ENCODE measurements at regions not wholly inside any gene's neighbourhood (a gene's known extent, or its start where the extent isn't known, plus 50 kb on each side); places are given as distances from the start of the nearest gene placed in this dataset.

DNA sequence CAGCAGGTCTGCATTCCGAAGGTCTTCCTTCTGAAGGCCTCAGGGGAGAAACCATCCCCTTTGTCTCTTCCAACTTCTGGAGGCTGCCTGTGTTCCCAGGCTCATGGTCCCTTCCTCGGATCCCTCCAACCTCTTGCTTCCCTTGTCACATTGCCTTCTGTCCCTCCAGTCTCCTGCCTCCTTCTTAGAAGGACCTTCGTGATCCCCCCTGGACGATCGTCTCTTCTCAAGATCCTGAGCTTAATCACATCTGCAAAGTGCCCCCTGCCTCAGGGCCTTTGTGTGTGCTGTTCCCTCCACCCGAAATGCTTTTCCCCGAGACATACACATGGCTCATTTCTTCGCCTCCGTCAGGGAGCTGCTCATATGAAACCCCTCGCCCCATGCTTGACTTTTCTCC lies 505.8 kb downstream of the SHQ1 start:
- Histone ChIP-seq H3K9me3 (ENCODE audit: control insufficient read depth in 4 of 4, insufficient read depth in 3 of 4, low read length in 3 of 4) (no peaks in the 10 kb centered on the region), H3K36me3 (ENCODE audit: control insufficient read depth in 4 of 4, insufficient read depth in 4 of 4, low read length in 4 of 4) (no peaks in the 10 kb centered on the region), H3K4me3 (no peak overlapping the region), H3K27ac (ENCODE audit: low read depth in 1 of 2, low read length in 1 of 2) (no peak overlapping the region), H3K4me1 (ENCODE audit: control insufficient read depth in 5 of 5, insufficient read depth in 5 of 5, low read length in 5 of 5) (peaks cover 0 to 14% (median 6%) of the 10 kb centered on the region in 5 donors), H3K9ac (ENCODE audit: insufficient read depth in 1 of 2, low read length in 2 of 2) (no peak overlapping the region), H3K27me3 (ENCODE audit: control insufficient read depth in 3 of 3, insufficient read depth in 3 of 3, low read length in 2 of 3) (no peaks in the 10 kb centered on the region)
- TF ChIP-seq, protein P1, sequence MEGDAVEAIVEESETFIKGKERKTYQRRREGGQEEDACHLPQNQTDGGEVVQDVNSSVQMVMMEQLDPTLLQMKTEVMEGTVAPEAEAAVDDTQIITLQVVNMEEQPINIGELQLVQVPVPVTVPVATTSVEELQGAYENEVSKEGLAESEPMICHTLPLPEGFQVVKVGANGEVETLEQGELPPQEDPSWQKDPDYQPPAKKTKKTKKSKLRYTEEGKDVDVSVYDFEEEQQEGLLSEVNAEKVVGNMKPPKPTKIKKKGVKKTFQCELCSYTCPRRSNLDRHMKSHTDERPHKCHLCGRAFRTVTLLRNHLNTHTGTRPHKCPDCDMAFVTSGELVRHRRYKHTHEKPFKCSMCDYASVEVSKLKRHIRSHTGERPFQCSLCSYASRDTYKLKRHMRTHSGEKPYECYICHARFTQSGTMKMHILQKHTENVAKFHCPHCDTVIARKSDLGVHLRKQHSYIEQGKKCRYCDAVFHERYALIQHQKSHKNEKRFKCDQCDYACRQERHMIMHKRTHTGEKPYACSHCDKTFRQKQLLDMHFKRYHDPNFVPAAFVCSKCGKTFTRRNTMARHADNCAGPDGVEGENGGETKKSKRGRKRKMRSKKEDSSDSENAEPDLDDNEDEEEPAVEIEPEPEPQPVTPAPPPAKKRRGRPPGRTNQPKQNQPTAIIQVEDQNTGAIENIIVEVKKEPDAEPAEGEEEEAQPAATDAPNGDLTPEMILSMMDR (IDR thresholded peaks at IDR 0.05; ENCODE audit: control extremely low read depth, extremely low read depth), result no peak
- WGBS, 2 donors, result 93 to 98% methylated on average over 10 of the region's 10 CpGs
- ATAC-seq (ENCODE audit: insufficient read depth, low FRiP score) (no peak), DNase-seq (peak in 1 of 3 donors; percentile 6)

DNA sequence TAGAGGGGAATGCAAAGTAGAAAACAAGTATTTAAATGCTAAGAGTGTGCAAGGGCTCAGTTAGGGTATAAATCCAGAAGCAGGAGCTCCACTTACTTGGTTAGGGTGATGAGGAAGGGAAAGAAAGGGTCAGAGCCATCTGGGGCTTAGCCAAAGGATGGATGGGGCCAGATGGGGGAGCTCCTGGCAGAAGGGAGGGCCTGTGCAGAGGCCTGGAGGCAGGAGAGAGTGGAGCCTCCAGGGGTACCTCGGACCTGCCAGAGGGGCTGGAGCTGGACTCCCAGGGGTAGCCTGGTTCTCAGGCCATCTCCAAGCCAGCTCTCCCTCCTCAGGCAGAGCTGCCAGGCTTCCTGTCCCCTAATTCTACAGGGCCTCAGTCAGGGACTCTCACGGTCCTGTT lies 506.3 kb downstream of the SHQ1 start:
- Histone ChIP-seq H3K9me3 (ENCODE audit: control insufficient read depth in 4 of 4, insufficient read depth in 3 of 4, low read length in 3 of 4) (no peaks in the 10 kb centered on the region), H3K4me1 (ENCODE audit: control insufficient read depth in 5 of 5, insufficient read depth in 5 of 5, low read length in 5 of 5) (peaks cover 0 to 17% (median 11%) of the 10 kb centered on the region in 5 donors), H3K27me3 (ENCODE audit: control insufficient read depth in 3 of 3, insufficient read depth in 3 of 3, low read length in 2 of 3) (no peaks in the 10 kb centered on the region), H3K36me3 (ENCODE audit: control insufficient read depth in 4 of 4, insufficient read depth in 4 of 4, low read length in 4 of 4) (no peaks in the 10 kb centered on the region), H3K9ac (ENCODE audit: insufficient read depth in 1 of 2, low read length in 2 of 2) (no peak overlapping the region), H3K4me3 (no peak overlapping the region), H3K27ac (ENCODE audit: low read depth in 1 of 2, low read length in 1 of 2) (no peak overlapping the region)
- 77 to 92% methylated on average over 2 of the region's 2 CpGs for WGBS, 2 donors
- ATAC-seq (ENCODE audit: insufficient read depth, low FRiP score) (no peak), DNase-seq (peak; percentile 41 to 67 (median 49))
- TF ChIP-seq, protein P1 (IDR thresholded peaks at IDR 0.05; ENCODE audit: control extremely low read depth, extremely low read depth), result no peak

DNA sequence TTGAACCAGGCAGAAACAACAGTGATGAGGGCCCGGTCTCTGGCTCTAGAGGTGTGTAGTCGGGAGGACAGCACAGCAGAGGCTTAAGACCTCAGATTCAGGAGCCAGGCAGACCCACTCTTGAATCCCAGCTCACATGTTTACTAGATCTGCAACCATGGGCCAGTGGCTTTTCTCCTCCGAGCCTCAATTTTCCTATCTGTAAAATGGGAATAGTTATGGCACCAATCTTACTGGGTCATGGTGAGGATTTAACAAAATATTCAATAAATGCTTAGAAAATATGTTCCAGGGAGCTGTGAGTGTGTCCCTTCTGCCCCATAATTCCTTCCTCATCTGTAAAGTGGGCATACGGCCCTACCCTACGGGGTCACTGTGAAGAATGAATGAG lies 506.9 kb downstream of the SHQ1 start:
- H3K4me3 ChIP-seq, result no peak overlapping the region
- H3K4me1 ChIP-seq (ENCODE audit: control insufficient read depth in 5 of 5, insufficient read depth in 5 of 5, low read length in 5 of 5), result peaks cover 0 to 21% (median 15%) of the 10 kb centered on the region in 5 donors
- TF ChIP-seq, protein P1 (IDR thresholded peaks at IDR 0.05; ENCODE audit: control extremely low read depth, extremely low read depth), result no peak
- no peaks in the 10 kb centered on the region for H3K27me3 ChIP-seq (ENCODE audit: control insufficient read depth in 3 of 3, insufficient read depth in 3 of 3, low read length in 2 of 3)
- ATAC-seq (ENCODE audit: insufficient read depth, low FRiP score), result no peak
- no peak overlapping the region for H3K9ac ChIP-seq (ENCODE audit: insufficient read depth in 1 of 2, low read length in 2 of 2)
- H3K36me3 ChIP-seq (ENCODE audit: control insufficient read depth in 4 of 4, insufficient read depth in 4 of 4, low read length in 4 of 4), result no peaks in the 10 kb centered on the region
- WGBS, 2 donors, result 96% methylated on average over 5 of the region's 5 CpGs
- DNase-seq, result no peak
- H3K9me3 ChIP-seq (ENCODE audit: control insufficient read depth in 4 of 4, insufficient read depth in 3 of 4, low read length in 3 of 4), result no peaks in the 10 kb centered on the region
- no peak overlapping the region for H3K27ac ChIP-seq (ENCODE audit: low read depth in 1 of 2, low read length in 1 of 2)
